ENCODE measurements at regions not wholly inside any gene's neighbourhood (a gene's known extent, or its start where the extent isn't known, plus 50 kb on each side); places are given as distances from the start of the nearest gene placed in this dataset.

GRCh38 chr1:2962541-2962940, 58.7 kb upstream of the ACTRT2 start:
- Histone ChIP-seq H3K4me1 (ENCODE audit: insufficient read depth, low read length) (no peaks in the 10 kb centered on the region), H3K27me3 (ENCODE audit: insufficient read depth, low read length) (peaks cover 12% of the 10 kb centered on the region), H3K4me3 (ENCODE audit: low read length) (no peak overlapping the region), H3K9me3 (ENCODE audit: low read length) (no peaks in the 10 kb centered on the region), H2AFZ (ENCODE audit: low read depth, low read length) (no peak overlapping the region), H3K36me3 (ENCODE audit: insufficient read depth, low read length) (no peaks in the 10 kb centered on the region)

GRCh38 chr1:2962946-2963345, 58.3 kb upstream of the ACTRT2 start:
- Histone ChIP-seq H3K9me3 (ENCODE audit: low read length) (no peaks in the 10 kb centered on the region), H3K27me3 (ENCODE audit: insufficient read depth, low read length) (peaks cover 12% of the 10 kb centered on the region), H3K4me3 (ENCODE audit: low read length) (no peak overlapping the region), H2AFZ (ENCODE audit: low read depth, low read length) (no peak overlapping the region), H3K4me1 (ENCODE audit: insufficient read depth, low read length) (no peaks in the 10 kb centered on the region), H3K36me3 (ENCODE audit: insufficient read depth, low read length) (no peaks in the 10 kb centered on the region)

- no peaks in the 10 kb centered on the region for H3K9me3 ChIP-seq (ENCODE audit: low read length)
- no peaks in the 10 kb centered on the region for H3K36me3 ChIP-seq (ENCODE audit: insufficient read depth, low read length)
- H3K4me1 ChIP-seq (ENCODE audit: insufficient read depth, low read length) = no peaks in the 10 kb centered on the region
- H3K27me3 ChIP-seq (ENCODE audit: insufficient read depth, low read length) = peaks cover 19% of the 10 kb centered on the region
- no peak overlapping the region for H3K4me3 ChIP-seq (ENCODE audit: low read length)
- no peak overlapping the region for H2AFZ ChIP-seq (ENCODE audit: low read depth, low read length)
These were observed 55.6 kb upstream of the ACTRT2 start for GRCh38 chr1:2965676-2966075.

- H3K4me1 ChIP-seq (ENCODE audit: insufficient read depth, low read length) = no peaks in the 10 kb centered on the region
- no peak overlapping the region for H2AFZ ChIP-seq (ENCODE audit: low read depth, low read length)
- no peaks in the 10 kb centered on the region for H3K36me3 ChIP-seq (ENCODE audit: insufficient read depth, low read length)
- H3K4me3 ChIP-seq (ENCODE audit: low read length) = no peak overlapping the region
- H3K9me3 ChIP-seq (ENCODE audit: low read length) = no peaks in the 10 kb centered on the region
- H3K27me3 ChIP-seq (ENCODE audit: insufficient read depth, low read length) = peaks cover 19% of the 10 kb centered on the region
These were observed 54.6 kb upstream of the ACTRT2 start for GRCh38 chr1:2966449-2967328.

- Histone ChIP-seq H3K9me3 (ENCODE audit: low read length) (no peaks in the 10 kb centered on the region), H2AFZ (ENCODE audit: low read depth, low read length) (no peak overlapping the region), H3K36me3 (ENCODE audit: insufficient read depth, low read length) (no peaks in the 10 kb centered on the region), H3K27me3 (ENCODE audit: insufficient read depth, low read length) (peaks cover 18% of the 10 kb centered on the region), H3K4me1 (ENCODE audit: insufficient read depth, low read length) (no peaks in the 10 kb centered on the region), H3K4me3 (ENCODE audit: low read length) (no peak overlapping the region)
These were observed 53.9 kb upstream of the ACTRT2 start for GRCh38 chr1:2967329-2967725.

- no peak overlapping the region for H3K4me3 ChIP-seq (ENCODE audit: low read length)
- no peaks in the 10 kb centered on the region for H3K9me3 ChIP-seq (ENCODE audit: low read length)
- no peaks in the 10 kb centered on the region for H3K4me1 ChIP-seq (ENCODE audit: insufficient read depth, low read length)
- H2AFZ ChIP-seq (ENCODE audit: low read depth, low read length) = no peak overlapping the region
- no peaks in the 10 kb centered on the region for H3K36me3 ChIP-seq (ENCODE audit: insufficient read depth, low read length)
- H3K27me3 ChIP-seq (ENCODE audit: insufficient read depth, low read length) = peaks cover 20% of the 10 kb centered on the region
These were observed 53.4 kb upstream of the ACTRT2 start for GRCh38 chr1:2967881-2968280.

GRCh38 chr1:2968471-2968881, 52.8 kb upstream of the ACTRT2 start:
- H3K36me3 ChIP-seq (ENCODE audit: insufficient read depth, low read length) = no peaks in the 10 kb centered on the region
- H3K27me3 ChIP-seq (ENCODE audit: insufficient read depth, low read length) = peaks cover 21% of the 10 kb centered on the region
- no peaks in the 10 kb centered on the region for H3K9me3 ChIP-seq (ENCODE audit: low read length)
- no peak overlapping the region for H2AFZ ChIP-seq (ENCODE audit: low read depth, low read length)
- H3K4me3 ChIP-seq (ENCODE audit: low read length) = no peak overlapping the region
- no peaks in the 10 kb centered on the region for H3K4me1 ChIP-seq (ENCODE audit: insufficient read depth, low read length)

- H3K4me1 ChIP-seq (ENCODE audit: insufficient read depth, low read length) = no peaks in the 10 kb centered on the region
- H3K9me3 ChIP-seq (ENCODE audit: low read length) = no peaks in the 10 kb centered on the region
- no peak overlapping the region for H3K4me3 ChIP-seq (ENCODE audit: low read length)
- peaks cover 21% of the 10 kb centered on the region for H3K27me3 ChIP-seq (ENCODE audit: insufficient read depth, low read length)
- no peaks in the 10 kb centered on the region for H3K36me3 ChIP-seq (ENCODE audit: insufficient read depth, low read length)
- H2AFZ ChIP-seq (ENCODE audit: low read depth, low read length) = no peak overlapping the region
These were observed 52.0 kb upstream of the ACTRT2 start for GRCh38 chr1:2969011-2969844.

GRCh38 chr1:2969845-2970291, 51.4 kb upstream of the ACTRT2 start:
- Histone ChIP-seq H3K4me1 (ENCODE audit: insufficient read depth, low read length) (no peaks in the 10 kb centered on the region), H2AFZ (ENCODE audit: low read depth, low read length) (no peak overlapping the region), H3K36me3 (ENCODE audit: insufficient read depth, low read length) (no peaks in the 10 kb centered on the region), H3K9me3 (ENCODE audit: low read length) (no peaks in the 10 kb centered on the region), H3K4me3 (ENCODE audit: low read length) (no peak overlapping the region), H3K27me3 (ENCODE audit: insufficient read depth, low read length) (peaks cover 21% of the 10 kb centered on the region)

- Histone ChIP-seq H3K4me3 (ENCODE audit: low read length) (no peak overlapping the region), H3K9me3 (ENCODE audit: low read length) (no peaks in the 10 kb centered on the region), H2AFZ (ENCODE audit: low read depth, low read length) (no peak overlapping the region), H3K27me3 (ENCODE audit: insufficient read depth, low read length) (peaks cover 21% of the 10 kb centered on the region), H3K4me1 (ENCODE audit: insufficient read depth, low read length) (no peaks in the 10 kb centered on the region), H3K36me3 (ENCODE audit: insufficient read depth, low read length) (no peaks in the 10 kb centered on the region)
These were observed 50.8 kb upstream of the ACTRT2 start for GRCh38 chr1:2970311-2971071.

GRCh38 chr1:2971101-2971501, 50.2 kb upstream of the ACTRT2 start:
- H3K9me3 ChIP-seq (ENCODE audit: low read length) = no peaks in the 10 kb centered on the region
- no peak overlapping the region for H2AFZ ChIP-seq (ENCODE audit: low read depth, low read length)
- H3K27me3 ChIP-seq (ENCODE audit: insufficient read depth, low read length) = peaks cover 21% of the 10 kb centered on the region
- no peak overlapping the region for H3K4me3 ChIP-seq (ENCODE audit: low read length)
- H3K36me3 ChIP-seq (ENCODE audit: insufficient read depth, low read length) = no peaks in the 10 kb centered on the region
- H3K4me1 ChIP-seq (ENCODE audit: insufficient read depth, low read length) = no peaks in the 10 kb centered on the region
